ENCODE measurements at regions not wholly inside any gene's neighbourhood (a gene's known extent, or its start where the extent isn't known, plus 50 kb on each side); places are given as distances from the start of the nearest gene placed in this dataset.

GRCh38 chr6:128740951-128741350 is 142.0 kb upstream of the LAMA2 start:
- TF ChIP-seq CTCF (conservative IDR thresholded peaks at IDR 0.05; ENCODE audit: low read depth, low read length) = no peak
- TF ChIP-seq EZH2 (IDR thresholded peaks at IDR 0.05; ENCODE audit: low read length, unreplicated experiment) = no peak
- TF ChIP-seq EZH2phosphoT487 (IDR thresholded peaks at IDR 0.05; ENCODE audit: borderline replicate concordance, low read length) = no peak
